ENCODE measurements at regions not wholly inside any gene's neighbourhood (a gene's known extent, or its start where the extent isn't known, plus 50 kb on each side); places are given as distances from the start of the nearest gene placed in this dataset.

GRCh38 chr12:91289072-91289471, 106.5 kb upstream of the DCN start:
- H3K9me3 ChIP-seq (ENCODE audit: low read length) = no peaks in the 10 kb centered on the region
- no peaks in the 10 kb centered on the region for H3K27me3 ChIP-seq (ENCODE audit: insufficient read depth, low read length)
- no peak overlapping the region for H3K27ac ChIP-seq (ENCODE audit: low read depth, low read length, poor library complexity, severe bottlenecking)

GRCh38 chr12:91287753-91288152, 105.1 kb upstream of the DCN start:
- no peaks in the 10 kb centered on the region for H3K36me3 ChIP-seq (ENCODE audit: insufficient read depth, low read length)
- H3K9me3 ChIP-seq (ENCODE audit: low read length) = no peaks in the 10 kb centered on the region
- TF ChIP-seq CTCF (IDR thresholded peaks at IDR 0.05; ENCODE audit: low read length) (no peak), EZH2 (IDR thresholded peaks at IDR 0.05; ENCODE audit: borderline replicate concordance, low read length) (no peak)
- H3K27ac ChIP-seq (ENCODE audit: low read depth, low read length, poor library complexity, severe bottlenecking) = no peak overlapping the region
- no peak overlapping the region for H2AFZ ChIP-seq (ENCODE audit: low read length)
- no peaks in the 10 kb centered on the region for H4K20me1 ChIP-seq (ENCODE audit: insufficient read depth, low read length)
- no peaks in the 10 kb centered on the region for H3K9me2 ChIP-seq (ENCODE audit: low read depth, low read length)
- no peaks in the 10 kb centered on the region for H3K4me1 ChIP-seq (ENCODE audit: insufficient read depth, low read length, severe bottlenecking)
- H3K4me3 ChIP-seq (ENCODE audit: low read depth, low read length, poor library complexity, severe bottlenecking) = no peak overlapping the region
- no peak overlapping the region for H3K4me2 ChIP-seq (ENCODE audit: low read length)
- H3K9ac ChIP-seq (ENCODE audit: low read length) = no peak overlapping the region
- no peaks in the 10 kb centered on the region for H3F3A ChIP-seq (ENCODE audit: insufficient read depth, low read length)
- no peaks in the 10 kb centered on the region for H3K79me2 ChIP-seq (ENCODE audit: insufficient read depth, low read length)
- H3K27me3 ChIP-seq (ENCODE audit: insufficient read depth, low read length) = no peaks in the 10 kb centered on the region

More at GRCh38 chr12:91289072-91289471, 106.5 kb upstream of the DCN start:
- Histone ChIP-seq H3K4me2 (ENCODE audit: low read length) (no peak overlapping the region), H4K20me1 (ENCODE audit: insufficient read depth, low read length) (no peaks in the 10 kb centered on the region), H3K9ac (ENCODE audit: low read length) (no peak overlapping the region), H3K4me1 (ENCODE audit: insufficient read depth, low read length, severe bottlenecking) (no peaks in the 10 kb centered on the region), H3K36me3 (ENCODE audit: insufficient read depth, low read length) (no peaks in the 10 kb centered on the region), H3K9me2 (ENCODE audit: low read depth, low read length) (no peaks in the 10 kb centered on the region), H2AFZ (ENCODE audit: low read length) (no peak overlapping the region), H3K79me2 (ENCODE audit: insufficient read depth, low read length) (no peaks in the 10 kb centered on the region), H3F3A (ENCODE audit: insufficient read depth, low read length) (no peaks in the 10 kb centered on the region), H3K4me3 (ENCODE audit: low read depth, low read length, poor library complexity, severe bottlenecking) (no peak overlapping the region)
- no peak for TF ChIP-seq CTCF (IDR thresholded peaks at IDR 0.05; ENCODE audit: low read length)
- no peak for TF ChIP-seq EZH2 (IDR thresholded peaks at IDR 0.05; ENCODE audit: borderline replicate concordance, low read length)

GRCh38 chr12:91278126-91278525, 95.5 kb upstream of the DCN start:
- no peaks in the 10 kb centered on the region for H4K20me1 ChIP-seq (ENCODE audit: insufficient read depth, low read length)
- TF ChIP-seq CTCF (IDR thresholded peaks at IDR 0.05; ENCODE audit: low read length) = no peak
- TF ChIP-seq EZH2 (IDR thresholded peaks at IDR 0.05; ENCODE audit: borderline replicate concordance, low read length) = no peak
- H3K9ac ChIP-seq (ENCODE audit: low read length) = no peak overlapping the region
- no peak overlapping the region for H3K27ac ChIP-seq (ENCODE audit: low read depth, low read length, poor library complexity, severe bottlenecking)
- H2AFZ ChIP-seq (ENCODE audit: low read length) = no peak overlapping the region
- no peaks in the 10 kb centered on the region for H3K79me2 ChIP-seq (ENCODE audit: insufficient read depth, low read length)
- no peaks in the 10 kb centered on the region for H3K4me1 ChIP-seq (ENCODE audit: insufficient read depth, low read length, severe bottlenecking)
- H3F3A ChIP-seq (ENCODE audit: insufficient read depth, low read length) = no peaks in the 10 kb centered on the region
- H3K27me3 ChIP-seq (ENCODE audit: insufficient read depth, low read length) = no peaks in the 10 kb centered on the region
- no peaks in the 10 kb centered on the region for H3K36me3 ChIP-seq (ENCODE audit: insufficient read depth, low read length)
- H3K4me3 ChIP-seq (ENCODE audit: low read depth, low read length, poor library complexity, severe bottlenecking) = no peak overlapping the region
- no peak overlapping the region for H3K4me2 ChIP-seq (ENCODE audit: low read length)
- no peaks in the 10 kb centered on the region for H3K9me2 ChIP-seq (ENCODE audit: low read depth, low read length)
- no peaks in the 10 kb centered on the region for H3K9me3 ChIP-seq (ENCODE audit: low read length)
